CD1c-positive myeloid dendritic cell (primary cell): ENCODE measurements at regions not wholly inside any gene's neighbourhood (a gene's known extent, or its start where the extent isn't known, plus 50 kb on each side); places are given as distances from the start of the nearest gene placed in this dataset.
"Not testable (repeated sequence)": the region's sequence is repeated elsewhere in the genome, so short reads cannot be mapped to it uniquely, and the experiment has no call there.

Source experiments
- DNase-seq: peaks from one replicate; pipeline ENCODE4 v3.0.0-alpha.2; 2016; ENCODE audit errors: extremely low spot score

DNA sequence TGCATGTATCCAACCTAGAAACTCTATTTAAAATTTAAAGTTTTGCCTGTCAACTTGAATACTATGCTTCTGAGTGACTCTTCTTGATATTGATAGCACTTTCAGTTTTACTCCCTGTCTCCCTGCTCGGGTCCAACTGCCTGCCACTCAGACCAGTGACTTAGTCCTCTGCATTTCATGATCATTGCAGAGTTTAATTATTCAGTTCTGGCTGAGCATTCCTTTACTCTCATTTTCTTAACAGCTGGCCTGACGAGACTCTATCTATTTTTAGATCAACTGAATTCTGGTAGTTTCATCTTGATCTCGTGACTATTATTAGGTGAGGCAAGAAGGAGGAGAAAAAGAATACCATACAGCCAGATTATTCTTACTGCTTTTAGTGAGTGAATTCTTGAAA, 617.4 kb downstream of the SI start:
- no peak for DNase-seq

DNA sequence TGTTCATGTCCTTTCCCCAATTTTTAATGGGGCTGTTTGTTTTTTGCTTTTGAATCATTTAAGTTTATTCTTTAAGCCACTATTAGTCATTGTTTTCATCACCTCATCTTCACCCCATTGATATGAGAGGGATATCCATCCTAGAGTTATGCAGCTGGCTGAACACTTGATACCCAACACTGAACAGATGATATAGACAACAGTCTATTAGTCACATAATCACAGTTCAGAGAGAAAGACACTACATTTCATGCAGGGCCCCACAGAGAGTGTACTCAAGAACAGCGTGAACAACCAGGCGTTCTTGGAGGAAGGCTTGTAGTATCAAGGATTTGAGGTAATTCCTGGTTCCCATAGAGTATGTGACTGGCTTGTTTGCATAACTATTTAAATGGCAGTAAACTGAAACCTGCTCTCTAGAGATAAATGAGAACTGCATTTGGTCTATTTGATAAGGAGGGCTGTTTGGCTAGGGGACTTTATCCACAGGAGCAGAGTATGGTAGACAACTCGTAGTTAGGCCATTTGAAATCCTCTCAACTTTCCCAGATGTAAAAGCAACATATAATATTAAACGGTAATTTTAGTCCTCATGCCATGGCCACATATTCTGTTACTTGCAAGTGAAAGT, 618.7 kb downstream of the SI start:
- DNase-seq, result no peak

DNA sequence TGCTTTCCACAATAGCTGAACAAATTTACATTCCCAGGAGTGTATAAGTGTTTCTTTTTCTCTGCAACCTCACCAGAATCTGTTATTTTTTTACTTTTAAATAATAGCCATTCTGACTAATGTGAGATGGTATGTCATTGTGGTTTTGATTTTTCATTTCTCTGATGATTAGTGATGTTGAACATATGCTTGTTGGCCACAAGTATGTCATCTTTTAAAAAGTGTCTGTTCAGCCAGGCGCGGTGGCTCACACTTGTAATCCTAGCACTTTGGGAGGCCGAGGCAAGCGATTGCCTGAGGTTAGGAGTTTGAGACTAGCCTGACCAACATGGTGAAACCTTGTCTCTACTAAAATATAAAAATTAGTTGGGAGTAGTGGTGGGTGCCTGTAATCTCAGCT, 619.3 kb downstream of the SI start:
- DNase-seq, result no peak

DNA sequence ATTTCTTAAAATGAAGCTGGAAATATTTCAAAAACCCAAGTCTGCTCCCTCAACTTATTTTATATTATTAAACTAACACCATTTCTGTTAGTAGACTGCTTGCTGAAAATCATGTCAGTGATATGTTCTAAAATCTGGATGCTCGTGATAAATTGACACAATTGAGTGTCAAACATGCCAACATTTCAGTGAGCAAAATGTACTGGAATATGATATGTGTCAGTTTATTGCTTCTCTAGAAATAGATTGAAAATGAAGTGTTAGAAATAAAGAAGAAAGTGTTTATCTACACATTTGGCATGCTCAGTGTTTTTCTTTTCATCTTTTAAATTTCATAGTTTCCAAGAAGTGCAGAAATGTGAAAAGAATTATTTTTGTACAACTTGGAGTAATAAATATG, 624.6 kb downstream of the SI start:
- no peak for DNase-seq

GRCh38 chr3:164452707-164453106, 625.6 kb downstream of the SI start:
- no peak for DNase-seq

DNA sequence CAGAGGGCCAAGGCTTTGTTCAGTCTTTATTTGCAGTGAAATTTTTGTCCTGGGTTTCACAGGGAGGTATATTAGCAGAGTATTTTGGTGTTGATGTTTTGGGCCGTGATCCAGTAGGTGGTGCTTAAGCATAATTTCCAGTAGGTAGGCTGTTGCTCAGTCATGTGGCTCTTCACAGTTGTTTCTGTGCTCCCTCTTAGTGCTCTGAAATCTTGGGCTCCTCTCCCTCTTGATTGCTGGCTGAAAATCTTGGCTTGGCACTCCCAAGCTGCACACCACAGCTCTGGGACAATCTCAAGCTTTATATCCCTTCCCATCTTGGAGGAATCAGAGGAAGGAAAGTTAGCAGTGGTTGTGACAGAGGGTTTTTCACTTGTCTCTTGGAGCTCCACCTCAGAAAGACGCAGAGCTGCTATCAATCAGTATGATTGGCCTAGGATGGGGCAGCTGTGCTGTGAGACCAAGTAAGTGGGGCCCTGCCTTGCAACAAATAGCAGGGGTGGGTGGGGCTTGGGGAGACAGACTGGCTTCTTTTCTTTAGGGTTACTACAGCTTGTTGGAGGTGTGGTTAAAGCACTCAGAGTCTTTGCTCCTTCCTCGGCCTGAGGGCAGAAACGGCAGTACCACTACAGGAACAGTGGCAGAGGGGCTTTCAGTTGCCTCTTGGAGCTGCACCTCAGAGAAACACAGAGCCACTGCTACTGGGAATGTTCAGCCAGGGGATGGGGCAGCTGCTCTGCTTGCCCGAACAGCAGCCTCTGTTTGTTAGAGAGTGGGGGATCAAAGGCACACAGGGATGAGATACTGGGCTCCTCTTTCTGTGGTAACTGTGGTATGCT, 627.0 kb downstream of the SI start:
- no peak for DNase-seq

- no peak for DNase-seq
Observed at GRCh38 chr3:164450276-164450905, 627.9 kb downstream of the SI start.

DNA sequence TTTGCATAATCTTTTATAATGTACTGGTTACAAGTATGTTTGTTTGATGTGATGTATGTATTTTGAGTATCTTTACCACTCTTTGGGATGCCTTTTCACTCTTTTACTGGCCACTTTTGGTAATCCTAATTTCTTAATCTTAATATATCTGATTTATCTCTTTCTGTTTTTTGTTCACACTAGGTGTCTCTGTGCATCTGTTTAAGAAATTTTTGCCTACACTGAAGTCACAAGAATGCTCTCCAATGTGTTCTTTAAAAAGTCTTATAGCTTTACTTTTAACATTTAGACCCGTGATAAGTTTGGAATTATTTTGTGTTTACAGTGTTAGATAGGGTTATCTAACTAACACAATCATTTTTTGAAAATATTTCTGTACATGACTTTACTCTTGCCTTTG, 659.1 kb downstream of the SI start:
- no peak for DNase-seq

- DNase-seq, result no peak
Observed at GRCh38 chr3:164418414-164418813, 659.9 kb downstream of the SI start.

DNA sequence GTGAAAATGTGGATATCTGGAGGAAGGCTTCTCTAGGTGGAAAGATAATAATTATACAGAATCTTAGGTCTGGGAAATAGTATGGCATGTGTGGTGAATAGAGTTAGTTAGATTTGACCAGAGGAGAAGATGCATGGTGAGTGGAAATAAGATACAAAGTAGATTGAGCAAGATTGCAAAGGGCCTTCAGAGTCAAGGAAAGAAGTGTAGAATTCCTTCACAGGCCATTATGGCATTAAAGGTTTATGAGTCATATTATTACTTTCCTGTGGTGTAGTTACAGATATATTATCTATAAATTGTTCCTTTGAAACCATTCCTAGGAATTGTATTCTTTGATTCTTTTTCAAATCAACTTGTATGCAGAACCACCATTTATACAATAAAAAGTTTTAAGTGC, 660.3 kb downstream of the SI start:
- no peak for DNase-seq

- DNase-seq, result no peak
Observed at GRCh38 chr3:164416491-164417222, 661.6 kb downstream of the SI start.

DNA sequence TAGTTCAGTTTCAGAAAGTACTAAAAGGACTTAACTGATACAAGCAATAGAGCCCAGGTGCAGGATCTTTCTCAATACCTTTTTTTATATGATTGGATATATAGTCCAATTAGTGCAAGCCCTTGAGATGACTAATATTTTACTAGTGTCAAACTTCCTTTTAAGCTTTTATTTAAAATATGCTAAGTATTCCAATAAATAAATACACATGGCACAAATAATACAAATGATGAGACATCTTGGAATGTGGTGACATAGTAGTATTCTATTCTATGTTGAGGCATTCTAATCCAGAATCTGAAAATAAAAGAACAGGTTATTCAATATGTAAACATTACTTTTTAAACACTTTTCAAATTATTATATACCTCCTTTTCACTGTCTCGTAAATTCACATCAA, 670.0 kb downstream of the SI start:
- DNase-seq, result no peak

GRCh38 chr3:164407111-164407510, 671.2 kb downstream of the SI start:
- no peak for DNase-seq

DNA sequence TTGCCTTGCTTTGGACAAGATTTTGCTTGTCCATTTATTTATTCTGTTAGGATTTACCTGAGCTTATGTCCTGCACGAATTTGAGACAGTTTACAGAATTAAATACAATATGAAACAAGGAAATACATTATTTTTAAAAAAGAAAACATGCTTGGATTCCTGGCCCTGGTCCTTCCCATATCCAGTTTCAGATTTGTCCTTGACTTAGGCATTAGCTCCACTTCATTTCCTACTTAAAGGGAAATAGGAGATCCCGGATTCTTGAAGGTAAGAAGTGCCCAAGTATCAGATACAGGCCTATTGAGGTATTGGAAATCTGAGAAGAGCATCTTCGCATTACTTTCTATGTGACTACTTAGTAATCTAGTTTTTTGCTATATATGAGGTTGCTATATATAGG, 672.0 kb downstream of the SI start:
- DNase-seq, result no peak

- DNase-seq, result no peak
Observed at GRCh38 chr3:164401923-164402322, 676.4 kb downstream of the SI start.

DNA sequence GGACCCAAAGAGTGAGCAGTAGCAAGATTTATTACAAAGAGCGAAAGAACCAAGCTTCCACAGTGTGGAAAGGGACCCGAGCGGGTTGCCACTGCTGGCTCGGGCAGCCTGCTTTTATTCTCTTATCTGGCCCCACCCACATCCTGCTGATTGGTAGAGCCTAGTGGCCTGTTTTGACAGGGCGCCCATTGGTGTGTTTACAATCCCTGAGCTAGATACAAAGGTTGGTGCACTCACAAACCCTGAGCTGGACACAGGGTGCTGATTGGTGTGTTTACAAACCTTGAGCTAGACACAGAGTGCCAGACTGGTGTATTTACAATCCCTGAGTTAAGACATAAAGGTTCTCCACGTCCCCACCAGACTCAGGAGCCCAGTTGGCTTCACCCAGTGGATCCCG, 676.9 kb downstream of the SI start:
- not testable (repeated sequence) for DNase-seq

- DNase-seq, result no peak
Observed at GRCh38 chr3:164397462-164397861, 680.8 kb downstream of the SI start.

DNA sequence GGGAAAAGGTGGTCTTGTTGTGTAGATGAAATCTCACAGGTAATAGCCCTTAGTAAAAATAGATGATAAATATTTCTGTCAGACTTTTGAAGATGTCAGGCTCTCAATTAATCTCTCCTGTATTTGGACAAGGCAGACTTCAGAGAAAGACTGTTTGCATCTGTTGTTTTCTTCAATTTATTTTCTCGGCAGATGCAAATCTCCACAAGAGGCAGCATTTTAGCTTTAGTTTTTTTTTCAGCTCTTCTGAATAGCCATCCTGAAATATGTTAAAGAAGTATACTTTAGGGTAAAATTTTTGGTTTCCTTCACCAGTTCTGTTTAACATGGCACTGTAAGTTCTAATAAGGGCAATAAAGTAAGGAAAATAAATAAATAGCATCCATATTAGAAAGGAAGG, 685.1 kb downstream of the SI start:
- no peak for DNase-seq

DNA sequence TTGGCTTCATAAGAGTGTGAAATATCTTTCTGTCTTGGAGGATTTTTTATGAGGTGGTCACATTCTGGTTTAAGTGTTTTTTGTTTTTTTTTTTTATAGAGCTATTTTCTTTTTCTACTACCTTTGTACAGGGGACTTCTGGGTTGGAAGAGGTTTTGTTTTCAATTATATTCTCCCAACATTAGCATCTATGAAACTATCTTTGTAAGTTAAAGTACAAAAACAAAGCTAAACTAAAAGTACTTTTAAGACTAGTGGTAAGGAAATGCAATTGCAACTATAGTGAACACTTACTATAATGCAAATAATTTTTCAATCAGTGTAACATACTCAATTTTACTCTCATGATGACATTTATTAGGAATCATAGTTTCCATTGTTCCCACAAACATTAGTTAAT, 688.2 kb downstream of the SI start:
- DNase-seq, result no peak

DNA sequence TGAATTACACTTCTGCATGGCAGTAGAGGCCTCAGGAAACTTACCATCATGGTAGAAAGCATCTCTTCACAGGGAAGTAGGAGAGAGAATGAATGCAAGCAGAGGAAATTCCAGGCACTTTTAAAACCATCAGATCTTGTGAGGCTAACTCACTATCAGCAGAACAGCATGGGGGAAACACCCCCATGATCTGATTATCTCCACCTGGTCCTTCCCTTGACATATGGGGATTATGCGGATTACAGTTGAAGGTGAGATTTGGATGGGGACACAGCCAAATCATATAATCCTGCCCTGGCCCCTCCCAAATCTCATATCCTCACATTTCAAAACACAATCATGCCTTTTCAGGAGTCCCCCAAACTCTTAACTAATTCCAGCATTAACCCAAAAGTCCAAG, 691.1 kb downstream of the SI start:
- no peak for DNase-seq

GRCh38 chr3:164380156-164380555, 698.1 kb downstream of the SI start:
- DNase-seq, result no peak

GRCh38 chr3:164377466-164377865, 700.8 kb downstream of the SI start:
- DNase-seq, result no peak
